ENCODE measurements at regions not wholly inside any gene's neighbourhood (a gene's known extent, or its start where the extent isn't known, plus 50 kb on each side); places are given as distances from the start of the nearest gene placed in this dataset.

DNA sequence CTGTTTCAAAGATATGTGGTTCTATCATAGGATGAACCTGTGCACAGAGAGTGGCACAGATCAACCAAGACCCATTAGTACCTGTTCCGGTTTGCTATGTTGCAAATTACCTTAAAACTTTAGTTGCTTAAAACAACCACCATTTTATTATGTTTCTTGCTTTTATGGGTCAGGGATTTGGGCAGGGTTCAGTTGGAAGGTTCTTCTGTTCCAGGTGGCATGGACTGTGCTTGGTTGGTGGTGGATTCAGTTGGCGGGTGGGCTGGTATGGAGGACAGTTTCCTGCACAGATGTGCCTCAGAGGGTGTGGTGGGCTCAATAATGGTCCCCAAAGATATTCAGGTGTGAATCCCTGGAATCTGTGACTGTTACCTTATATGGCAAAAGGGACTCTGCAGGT, 166.3 kb downstream of the SLC35B3 start:
- TF ChIP-seq EZH2 (optimal IDR thresholded peaks at IDR 0.05; ENCODE audit: low read depth, low read length): no peak
- TF ChIP-seq, protein P1, sequence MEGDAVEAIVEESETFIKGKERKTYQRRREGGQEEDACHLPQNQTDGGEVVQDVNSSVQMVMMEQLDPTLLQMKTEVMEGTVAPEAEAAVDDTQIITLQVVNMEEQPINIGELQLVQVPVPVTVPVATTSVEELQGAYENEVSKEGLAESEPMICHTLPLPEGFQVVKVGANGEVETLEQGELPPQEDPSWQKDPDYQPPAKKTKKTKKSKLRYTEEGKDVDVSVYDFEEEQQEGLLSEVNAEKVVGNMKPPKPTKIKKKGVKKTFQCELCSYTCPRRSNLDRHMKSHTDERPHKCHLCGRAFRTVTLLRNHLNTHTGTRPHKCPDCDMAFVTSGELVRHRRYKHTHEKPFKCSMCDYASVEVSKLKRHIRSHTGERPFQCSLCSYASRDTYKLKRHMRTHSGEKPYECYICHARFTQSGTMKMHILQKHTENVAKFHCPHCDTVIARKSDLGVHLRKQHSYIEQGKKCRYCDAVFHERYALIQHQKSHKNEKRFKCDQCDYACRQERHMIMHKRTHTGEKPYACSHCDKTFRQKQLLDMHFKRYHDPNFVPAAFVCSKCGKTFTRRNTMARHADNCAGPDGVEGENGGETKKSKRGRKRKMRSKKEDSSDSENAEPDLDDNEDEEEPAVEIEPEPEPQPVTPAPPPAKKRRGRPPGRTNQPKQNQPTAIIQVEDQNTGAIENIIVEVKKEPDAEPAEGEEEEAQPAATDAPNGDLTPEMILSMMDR (IDR thresholded peaks at IDR 0.05; ENCODE audit: low read length): no peak
- TF ChIP-seq EZH2phosphoT487 (IDR thresholded peaks at IDR 0.05; ENCODE audit: low read length): no peak
